ENCODE measurements at regions not wholly inside any gene's neighbourhood (a gene's known extent, or its start where the extent isn't known, plus 50 kb on each side); places are given as distances from the start of the nearest gene placed in this dataset.

DNA sequence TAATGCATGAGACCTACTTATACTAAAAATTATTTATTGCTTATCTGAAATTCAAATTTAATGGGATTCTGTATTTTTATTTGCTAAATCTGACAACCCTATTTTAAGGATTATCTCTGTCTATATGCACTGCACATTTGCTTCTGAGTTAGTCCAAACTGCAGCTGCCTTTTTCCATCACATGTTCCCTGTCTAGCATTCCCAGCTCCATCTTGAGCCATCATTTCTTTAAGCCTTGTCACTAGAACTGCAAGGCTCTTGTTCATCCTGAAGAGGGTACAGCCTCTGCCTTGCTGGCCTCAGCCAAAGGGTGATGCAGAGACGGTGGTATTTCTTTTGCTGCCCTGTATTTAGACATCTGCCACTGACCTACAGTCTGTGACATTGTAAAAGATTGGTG lies 125.8 kb upstream of the STT3B start:
- TF ChIP-seq, protein P1, sequence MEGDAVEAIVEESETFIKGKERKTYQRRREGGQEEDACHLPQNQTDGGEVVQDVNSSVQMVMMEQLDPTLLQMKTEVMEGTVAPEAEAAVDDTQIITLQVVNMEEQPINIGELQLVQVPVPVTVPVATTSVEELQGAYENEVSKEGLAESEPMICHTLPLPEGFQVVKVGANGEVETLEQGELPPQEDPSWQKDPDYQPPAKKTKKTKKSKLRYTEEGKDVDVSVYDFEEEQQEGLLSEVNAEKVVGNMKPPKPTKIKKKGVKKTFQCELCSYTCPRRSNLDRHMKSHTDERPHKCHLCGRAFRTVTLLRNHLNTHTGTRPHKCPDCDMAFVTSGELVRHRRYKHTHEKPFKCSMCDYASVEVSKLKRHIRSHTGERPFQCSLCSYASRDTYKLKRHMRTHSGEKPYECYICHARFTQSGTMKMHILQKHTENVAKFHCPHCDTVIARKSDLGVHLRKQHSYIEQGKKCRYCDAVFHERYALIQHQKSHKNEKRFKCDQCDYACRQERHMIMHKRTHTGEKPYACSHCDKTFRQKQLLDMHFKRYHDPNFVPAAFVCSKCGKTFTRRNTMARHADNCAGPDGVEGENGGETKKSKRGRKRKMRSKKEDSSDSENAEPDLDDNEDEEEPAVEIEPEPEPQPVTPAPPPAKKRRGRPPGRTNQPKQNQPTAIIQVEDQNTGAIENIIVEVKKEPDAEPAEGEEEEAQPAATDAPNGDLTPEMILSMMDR (IDR thresholded peaks at IDR 0.05; ENCODE audit: low read depth, low read length): no peak
- TF ChIP-seq POLR2A (IDR thresholded peaks at IDR 0.05; ENCODE audit: extremely low read depth, insufficient read length) (no peak), MYC (IDR thresholded peaks at IDR 0.05; ENCODE audit: low read depth, low read length) (no peak)
